ENCODE measurements at regions not wholly inside any gene's neighbourhood (a gene's known extent, or its start where the extent isn't known, plus 50 kb on each side); places are given as distances from the start of the nearest gene placed in this dataset.
A peak's percentile ranks its signal among the peaks of the same experiment; 100 is the strongest.

GRCh38 chr20:1831096-1831495 is 64.1 kb upstream of the SIRPA start:
- no peak overlapping the region for H3K4me3 ChIP-seq (ENCODE audit: low read depth, low read length)
- DNase-seq (ENCODE audit: low read depth) = peak; percentile 44
- no peak for TF ChIP-seq CTCF (IDR thresholded peaks at IDR 0.05; ENCODE audit: insufficient read depth, low read length)

- no peak overlapping the region for H3K4me3 ChIP-seq (ENCODE audit: low read depth, low read length)
- peak; percentile 95 for DNase-seq (ENCODE audit: low read depth)
- no peak for TF ChIP-seq CTCF (IDR thresholded peaks at IDR 0.05; ENCODE audit: insufficient read depth, low read length)
Measured at GRCh38 chr20:1830240-1830639, 65.0 kb upstream of the SIRPA start.

- H3K4me3 ChIP-seq (ENCODE audit: low read depth, low read length) = no peak overlapping the region
- no peak for TF ChIP-seq CTCF (IDR thresholded peaks at IDR 0.05; ENCODE audit: insufficient read depth, low read length)
- no peak for DNase-seq (ENCODE audit: low read depth)
Measured at GRCh38 chr20:1829531-1829930, 65.7 kb upstream of the SIRPA start.

- H3K4me3 ChIP-seq (ENCODE audit: low read depth, low read length) = no peak overlapping the region
- no peak for TF ChIP-seq CTCF (IDR thresholded peaks at IDR 0.05; ENCODE audit: insufficient read depth, low read length)
- no peak for DNase-seq (ENCODE audit: low read depth)
Measured at GRCh38 chr20:1828786-1829131, 66.4 kb upstream of the SIRPA start.

GRCh38 chr20:1827974-1828785 is 67.0 kb upstream of the SIRPA start:
- DNase-seq (ENCODE audit: low read depth) = peak; percentile 32
- no peak for TF ChIP-seq CTCF (IDR thresholded peaks at IDR 0.05; ENCODE audit: insufficient read depth, low read length)

GRCh38 chr20:1827510-1827973 is 67.7 kb upstream of the SIRPA start:
- no peak for TF ChIP-seq CTCF (IDR thresholded peaks at IDR 0.05; ENCODE audit: insufficient read depth, low read length)
- H3K4me3 ChIP-seq (ENCODE audit: low read depth, low read length) = no peak overlapping the region
- no peak for DNase-seq (ENCODE audit: low read depth)

More at GRCh38 chr20:1827974-1828785, 67.0 kb upstream of the SIRPA start:
- no peak overlapping the region for H3K4me3 ChIP-seq (ENCODE audit: low read depth, low read length)

Data from fibroblast of the aortic adventitia (primary cell).